Fibroblast of skin of left biceps (primary cell): ENCODE measurements at regions not wholly inside any gene's neighbourhood (a gene's known extent, or its start where the extent isn't known, plus 50 kb on each side); places are given as distances from the start of the nearest gene placed in this dataset.

Source experiments
- DNase-seq, 2 experiments: peaks; one replicate each; pipeline ENCODE4 v3.0.0-alpha.2; 2013; ENCODE audit warnings: low read depth in 2 of 2

GRCh38 chr15:96415513-96416217, 85.2 kb downstream of the NR2F2 start:
- DNase-seq = no peak

DNA sequence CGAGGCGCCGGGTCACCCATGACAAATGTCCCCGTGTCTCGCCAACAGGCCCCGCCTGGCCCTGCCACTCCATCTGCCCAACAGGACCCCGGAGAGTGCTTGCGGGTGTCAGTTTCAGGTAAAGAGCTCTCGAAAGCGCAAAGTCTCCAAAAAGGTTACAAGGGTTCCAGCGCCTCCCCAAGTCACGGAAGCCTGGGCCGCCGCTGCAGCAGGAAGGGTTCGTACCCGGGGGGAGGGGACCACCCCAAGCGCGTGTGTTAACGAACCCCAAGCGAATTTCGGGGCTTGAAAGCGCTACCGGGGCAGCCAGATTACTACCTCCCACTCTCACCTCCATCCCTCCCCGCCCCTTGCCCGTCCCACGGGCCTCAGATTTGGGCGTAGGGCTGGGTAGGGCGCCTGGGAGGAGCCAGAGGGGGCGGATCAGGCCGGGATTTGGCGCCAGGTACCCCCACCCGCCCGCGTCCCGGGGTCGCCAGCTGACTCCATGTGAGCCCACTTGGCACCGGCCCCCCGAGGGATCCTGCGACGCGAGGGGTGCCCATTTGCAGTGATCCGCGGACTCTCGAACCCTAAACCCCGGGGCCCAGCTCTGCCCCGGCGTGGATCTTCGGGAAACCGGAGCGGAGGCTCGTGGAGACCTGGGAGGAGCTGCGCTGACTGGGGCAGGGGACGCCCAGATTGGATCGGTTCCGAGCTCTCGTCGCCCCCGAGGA, 85.9 kb downstream of the NR2F2 start:
- DNase-seq = no peak

- DNase-seq = no peak
Observed at GRCh38 chr15:96416934-96417759, 86.6 kb downstream of the NR2F2 start.

GRCh38 chr15:96417760-96418130, 87.2 kb downstream of the NR2F2 start:
- DNase-seq = no peak

GRCh38 chr15:96418146-96418545, 87.6 kb downstream of the NR2F2 start:
- DNase-seq = no peak

DNA sequence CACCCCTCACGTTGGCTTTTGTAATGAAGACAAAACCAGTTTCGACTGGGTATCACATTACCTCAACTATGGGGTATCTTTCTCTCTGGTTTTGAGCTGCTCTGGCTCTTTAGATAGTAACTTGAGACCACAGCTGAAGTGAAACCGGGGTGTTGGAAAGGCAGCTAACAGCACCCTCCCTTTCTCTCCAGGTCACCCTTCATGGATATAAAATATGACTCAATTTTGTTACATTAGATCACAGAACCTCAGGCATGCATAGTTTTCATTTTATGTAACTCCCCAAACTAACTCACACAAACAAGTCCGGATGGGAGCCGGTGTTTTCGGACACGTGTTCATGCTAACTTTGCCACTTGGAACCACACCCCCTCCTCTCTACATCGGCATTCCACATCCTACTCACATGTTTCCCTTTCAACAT, 90.7 kb downstream of the NR2F2 start:
- no peak for DNase-seq

DNA sequence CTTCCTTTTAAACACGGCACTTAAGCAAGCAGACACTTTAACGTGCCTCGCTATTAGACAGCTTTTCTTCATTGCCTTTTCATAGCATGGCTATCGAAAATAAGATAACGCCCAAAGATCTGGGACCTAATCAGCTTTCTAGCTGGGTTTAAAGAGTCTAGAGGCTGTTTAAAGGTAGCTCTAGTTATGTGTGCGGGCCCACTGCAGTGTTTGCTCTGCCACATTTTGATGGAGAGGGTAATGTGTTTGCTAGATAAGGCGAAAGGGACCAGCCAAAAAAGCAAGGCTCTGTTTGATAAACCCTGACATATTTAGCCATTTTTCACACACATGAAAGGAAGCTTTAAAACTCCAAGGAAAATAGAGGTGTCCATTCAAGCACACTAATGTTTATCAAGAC, 91.6 kb downstream of the NR2F2 start:
- no peak for DNase-seq

- no peak for DNase-seq
Observed at GRCh38 chr15:96424674-96425073, 94.2 kb downstream of the NR2F2 start.

GRCh38 chr15:96428742-96429141, 98.2 kb downstream of the NR2F2 start:
- peak; percentile 68 to 74 for DNase-seq

DNA sequence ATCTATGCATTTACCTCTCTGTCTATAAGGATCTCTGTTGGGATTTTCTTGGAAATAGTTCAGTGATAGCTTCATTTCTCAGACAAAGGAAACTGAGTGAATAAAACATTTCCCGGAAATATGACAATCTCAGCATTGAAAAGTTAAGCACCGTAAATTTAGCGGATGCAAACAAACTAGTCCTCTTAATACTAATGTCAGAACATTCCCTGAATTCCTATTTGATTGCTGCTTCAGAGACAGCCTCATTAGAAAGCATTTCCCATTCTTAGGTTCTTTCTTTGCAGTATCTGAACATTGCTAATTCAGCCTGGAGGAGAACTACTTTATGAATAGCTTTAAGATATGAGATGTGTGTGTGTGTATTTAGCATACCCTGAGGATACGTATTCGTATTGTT, 101.3 kb downstream of the NR2F2 start:
- DNase-seq = no peak

DNA sequence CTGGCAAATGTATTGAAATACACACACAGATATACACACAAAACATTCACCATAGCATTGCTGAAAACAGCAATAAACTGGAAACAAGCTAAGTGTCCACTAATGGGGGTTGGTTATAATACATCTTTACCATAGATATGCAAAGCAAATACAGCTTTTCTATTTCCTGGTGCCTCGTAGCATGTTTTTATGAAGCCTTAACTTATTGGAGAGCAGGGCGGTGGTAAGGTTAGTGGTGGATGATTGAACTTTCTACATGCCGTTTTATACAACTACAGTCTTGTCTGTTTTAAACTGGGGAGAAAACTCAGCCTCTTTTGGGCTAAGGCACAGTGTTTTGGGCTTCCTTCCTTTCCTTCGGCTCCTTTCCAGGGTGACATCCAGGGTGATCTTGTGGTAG, 104.5 kb downstream of the NR2F2 start:
- no peak for DNase-seq

DNA sequence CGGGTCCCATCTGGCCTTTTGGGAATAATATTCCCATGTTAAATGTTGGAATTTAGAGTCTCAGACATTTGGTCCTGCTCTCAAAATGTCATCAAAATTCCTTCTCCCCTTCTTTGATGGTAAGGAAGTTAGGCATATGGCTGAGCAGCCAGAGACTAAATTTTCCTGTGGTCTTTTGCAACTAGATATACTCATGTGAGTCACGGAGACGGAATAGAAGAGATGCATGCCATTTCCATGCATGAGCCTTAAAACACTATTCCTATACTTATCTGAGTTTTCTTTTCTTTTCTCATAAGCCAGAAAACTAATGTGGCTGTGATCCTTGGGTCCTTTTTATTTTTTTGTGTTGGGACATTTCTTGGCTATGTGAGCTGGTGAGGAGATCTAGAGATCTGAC, 105.3 kb downstream of the NR2F2 start:
- no peak for DNase-seq

DNA sequence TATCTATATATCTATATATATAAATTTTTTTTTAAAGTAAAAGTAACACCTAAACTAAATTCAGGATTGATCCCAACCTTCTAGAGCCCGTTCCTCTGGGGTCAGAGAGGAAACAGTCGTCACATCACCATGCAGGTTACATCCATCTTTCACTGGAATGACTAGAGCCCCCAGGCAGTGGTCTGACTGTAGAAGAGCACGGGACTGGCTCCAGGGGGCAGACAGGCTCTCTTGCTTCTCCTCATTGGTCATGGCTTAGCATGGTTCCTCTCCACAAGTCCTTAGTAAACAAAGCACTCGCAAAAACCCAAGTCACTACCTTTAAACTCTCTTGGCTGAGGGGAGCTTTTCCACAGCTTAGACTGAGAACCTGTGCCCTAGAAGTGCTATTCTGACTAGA, 110.5 kb downstream of the NR2F2 start:
- DNase-seq = no peak

DNA sequence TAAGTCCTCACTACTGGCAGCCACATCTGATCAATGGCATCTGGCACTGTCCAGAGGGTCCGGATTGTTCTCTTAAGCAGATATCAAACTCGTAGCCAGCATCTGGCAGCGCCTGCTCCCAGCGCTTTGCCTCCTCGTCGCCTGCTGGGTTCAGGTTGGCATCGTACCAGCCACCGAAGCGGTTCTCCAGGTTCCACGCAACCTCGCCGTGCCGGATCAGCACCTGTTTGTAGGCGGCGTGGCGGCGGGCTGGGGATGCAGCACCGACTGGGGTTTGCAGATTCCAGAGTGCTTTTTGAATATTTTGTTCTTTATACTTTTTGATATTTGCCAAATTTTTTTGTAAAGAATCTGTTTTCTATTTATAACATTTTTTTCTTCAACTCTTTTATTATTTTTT, 111.6 kb downstream of the NR2F2 start:
- DNase-seq = no peak

DNA sequence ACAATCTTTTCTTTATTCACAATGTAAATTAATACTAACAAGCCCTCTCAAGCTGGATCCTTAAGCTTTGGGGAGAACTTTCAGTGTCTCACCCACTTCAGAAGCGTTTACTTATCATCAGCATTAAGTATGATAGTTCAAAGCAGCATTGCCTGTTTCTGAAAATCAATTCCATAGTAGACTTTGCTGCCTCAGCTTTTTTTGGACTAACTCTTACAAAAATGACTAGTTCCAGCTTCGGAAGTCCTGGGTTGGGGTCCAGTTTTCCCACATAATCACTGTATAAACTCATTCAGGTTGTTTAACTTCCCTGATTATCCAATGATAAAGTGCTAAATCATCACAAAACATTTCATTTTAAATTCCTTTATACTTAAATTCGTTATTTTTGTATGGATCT, 114.4 kb downstream of the NR2F2 start:
- DNase-seq = no peak

- DNase-seq = no peak
Observed at GRCh38 chr15:96448923-96449322, 118.4 kb downstream of the NR2F2 start.

GRCh38 chr15:96457841-96458240, 127.3 kb downstream of the NR2F2 start:
- DNase-seq = no peak

DNA sequence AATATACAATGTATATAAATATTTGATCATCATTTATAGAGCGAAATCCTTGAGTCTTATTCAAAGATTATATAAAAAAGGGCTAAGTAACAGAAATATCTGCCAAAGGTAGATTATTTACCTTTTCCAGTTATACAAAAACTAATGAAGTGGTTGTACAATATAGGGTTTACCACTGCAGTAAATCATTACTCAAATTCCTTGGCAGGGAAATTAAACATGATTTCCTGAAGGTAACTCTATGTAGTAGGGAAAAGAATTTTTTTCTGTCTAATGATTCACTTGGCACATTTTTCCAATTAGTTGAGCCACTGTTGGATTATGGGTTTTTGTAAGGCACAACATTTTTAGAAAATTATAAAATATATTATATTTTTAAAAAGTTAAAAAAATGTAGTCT, 129.6 kb downstream of the NR2F2 start:
- no peak for DNase-seq

DNA sequence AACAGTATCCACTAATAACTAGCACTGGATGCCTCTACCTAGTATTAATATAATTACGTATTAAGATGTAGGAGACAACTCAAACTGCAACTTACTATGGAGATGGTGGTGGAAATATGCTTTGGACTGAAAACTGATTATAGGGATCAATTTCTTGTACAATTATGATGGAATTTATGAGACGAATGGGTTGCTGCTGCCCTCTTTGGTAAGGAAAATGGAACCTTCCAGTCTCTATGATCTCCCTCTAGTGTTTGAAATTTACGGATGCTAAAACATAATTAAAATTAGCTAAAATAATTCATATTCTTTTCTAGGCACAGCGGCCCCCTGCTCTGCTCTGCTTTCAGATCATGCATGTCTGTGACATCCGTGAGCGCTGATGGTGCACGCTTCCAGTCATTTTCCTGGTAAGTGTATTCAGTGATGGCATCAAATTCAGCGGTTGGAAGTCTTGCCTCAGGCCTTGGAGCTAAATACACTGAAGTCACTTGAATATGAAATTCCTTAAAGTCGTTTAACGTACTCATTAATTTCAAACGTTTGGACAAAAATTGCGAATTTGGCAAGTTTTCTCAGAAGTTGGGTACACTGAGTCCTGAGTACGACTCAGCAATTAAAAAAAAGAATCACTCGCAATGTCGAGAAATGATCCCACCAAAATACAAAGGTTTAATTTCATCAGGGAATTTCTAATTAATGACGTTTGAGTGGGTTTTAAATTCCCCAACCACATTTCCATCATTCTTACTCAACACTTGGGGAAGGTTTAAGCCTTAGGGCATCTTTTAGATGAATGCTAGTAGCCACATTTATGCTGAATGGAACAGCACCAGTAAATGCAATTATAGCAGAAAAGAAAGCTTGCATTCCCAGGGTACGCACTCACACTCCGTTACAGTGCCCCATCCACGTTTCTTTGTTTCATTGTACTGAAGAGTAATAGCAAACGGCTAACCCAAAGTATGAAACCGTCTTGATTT, 132.6 kb downstream of the NR2F2 start:
- no peak for DNase-seq

DNA sequence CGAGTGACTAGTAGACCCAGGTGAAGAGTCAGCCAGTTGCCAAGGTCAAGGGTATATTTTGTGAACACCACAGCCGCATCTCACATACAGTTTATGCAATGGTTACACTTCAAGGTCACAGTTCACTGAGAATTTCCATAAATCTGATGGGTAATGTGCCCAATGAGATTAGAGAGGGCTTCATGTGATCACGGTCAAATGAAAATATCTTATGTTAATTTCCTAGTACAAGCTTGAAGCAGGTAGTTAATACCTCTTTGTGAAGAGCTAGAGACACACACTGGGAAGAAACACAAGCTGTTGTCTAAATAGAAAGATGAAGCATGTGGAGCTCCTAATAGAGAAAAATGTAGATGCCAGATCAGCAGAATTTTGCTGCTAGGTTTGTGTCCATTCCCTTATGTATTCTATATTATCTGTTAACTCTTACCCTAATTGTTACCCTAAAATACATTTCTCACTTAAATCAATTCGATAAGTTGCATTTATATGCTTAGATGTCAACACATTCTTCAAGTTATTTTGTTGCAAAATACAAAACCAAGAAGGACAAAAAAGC, 136.0 kb downstream of the NR2F2 start:
- no peak for DNase-seq

DNA sequence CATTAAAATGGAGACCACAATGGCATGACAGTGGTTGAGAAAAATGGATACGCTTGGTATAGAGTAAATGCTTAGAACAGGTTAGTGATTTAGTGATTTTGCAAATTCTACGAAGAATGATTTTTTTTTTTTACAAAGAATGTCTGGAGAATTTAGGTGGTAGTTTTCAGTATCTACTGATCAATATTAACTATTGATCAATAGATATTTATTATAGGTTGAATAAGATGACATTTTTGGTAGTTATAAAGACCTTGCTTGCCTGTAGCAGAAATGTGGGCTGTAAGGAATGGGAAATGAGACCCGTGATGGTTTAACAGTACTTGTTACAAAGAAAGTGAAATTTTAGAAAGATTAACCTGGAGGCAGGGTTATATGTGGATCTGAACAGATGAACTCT, 137.5 kb downstream of the NR2F2 start:
- DNase-seq = no peak
